CD14-positive monocyte (primary cell): ENCODE measurements at regions not wholly inside any gene's neighbourhood (a gene's known extent, or its start where the extent isn't known, plus 50 kb on each side); places are given as distances from the start of the nearest gene placed in this dataset.

Source experiments
- DNase-seq, 3 donors: peaks; one replicate each; pipeline ENCODE4 v3.0.0-alpha.2; 2011 to 2022
- H2AFZ ChIP-seq: 2 replicates; pipeline ENCODE4 v1.6.0; 2012; ENCODE audit warnings: mild to moderate bottlenecking, low read depth, low read length, inconsistent platforms; ENCODE audit not compliant: insufficient read depth, poor library complexity, severe bottlenecking
- H3K27ac ChIP-seq, 2 donors: 1 replicate in 1 of 2; 2 replicates in 1 of 2; pipeline ENCODE4 v1.5.1; 2012 to 2013; ENCODE audit warnings: low read length in 2 of 2, control low read depth in 1 of 2, inconsistent platforms in 1 of 2, low read depth in 1 of 2, mild to moderate bottlenecking in 1 of 2
- H3K27me3 ChIP-seq, 2 donors: one replicate each; pipeline versions ENCODE4 v1.6.0 to v1.6.1; 2011 to 2013; ENCODE audit warnings: low read length in 2 of 2; ENCODE audit not compliant: control insufficient read depth in 2 of 2, insufficient read depth in 2 of 2
- H3K36me3 ChIP-seq, 2 donors: replicated peaks in 1 of 2; 1 replicate in 1 of 2; 2 replicates in 1 of 2; pipeline versions ENCODE4 v1.5.1 to v1.6.1; 2012 to 2013; ENCODE audit warnings: low read length in 2 of 2, control low read depth in 1 of 2, inconsistent platforms in 1 of 2, mild to moderate bottlenecking in 1 of 2; ENCODE audit not compliant: insufficient read depth in 2 of 2, control insufficient read depth in 1 of 2
- H3K4me1 ChIP-seq, 2 donors: 1 replicate in 1 of 2; 2 replicates in 1 of 2; pipeline versions ENCODE4 v1.5.1 to v1.6.1; 2012 to 2013; ENCODE audit warnings: low read length in 2 of 2, control low read depth in 1 of 2, inconsistent platforms in 1 of 2, mild to moderate bottlenecking in 1 of 2, moderate library complexity in 1 of 2; ENCODE audit not compliant: insufficient read depth in 2 of 2, control insufficient read depth in 1 of 2
- H3K4me2 ChIP-seq: replicated peaks from 2 replicates; pipeline ENCODE3; 2012; ENCODE audit warnings: low read length, moderate library complexity, mild to moderate bottlenecking; ENCODE audit not compliant: poor library complexity, severe bottlenecking; ENCODE audit errors: extremely low read depth
- H3K4me3 ChIP-seq, 3 experiments: fragments of 200-600 bp in 1 of 3; sonication (generic) in 1 of 3; replicated peaks in 1 of 3; 1 replicate in 2 of 3; 2 replicates in 1 of 3; pipeline ENCODE4 v1.5.1; 2011 to 2013; ENCODE audit warnings: low read length in 3 of 3, mild to moderate bottlenecking in 3 of 3, control low read depth in 2 of 3, low read depth in 2 of 3, inconsistent platforms in 1 of 3, moderate library complexity in 1 of 3
- H3K79me2 ChIP-seq: 2 replicates; pipeline ENCODE4 v1.6.0; 2012; ENCODE audit warnings: mild to moderate bottlenecking, control low read depth, inconsistent platforms, low read length, moderate library complexity; ENCODE audit not compliant: insufficient read depth
- H3K9ac ChIP-seq: 2 replicates; pipeline ENCODE4 v1.6.0; 2017; ENCODE audit warnings: low read length, mild to moderate bottlenecking; ENCODE audit not compliant: insufficient read depth, poor library complexity, severe bottlenecking
- H3K9me3 ChIP-seq, 2 donors: replicated peaks in 1 of 2; 1 replicate in 1 of 2; 2 replicates in 1 of 2; pipeline versions ENCODE4 v1.5.1 to v1.6.1; 2012 to 2013; ENCODE audit warnings: low read length in 2 of 2, control low read depth in 1 of 2; ENCODE audit not compliant: control insufficient read depth in 1 of 2, insufficient read depth in 1 of 2
- H4K20me1 ChIP-seq: 2 replicates; pipeline ENCODE4 v1.6.0; 2012; ENCODE audit warnings: mild to moderate bottlenecking, low read length, control low read depth, moderate library complexity; ENCODE audit not compliant: insufficient read depth
- H3K27ac Mint-ChIP-seq, 7 donors: one replicate each; pipeline ENCODE4 v1.8.0; 2020; ENCODE audit warnings: mild to moderate bottlenecking in 7 of 7, mixed read lengths in 7 of 7, moderate library complexity in 6 of 7, inconsistent platforms in 2 of 7
- H3K27me3 Mint-ChIP-seq, 3 donors: one replicate each; pipeline ENCODE4 v1.8.0; 2021 to 2022; ENCODE audit warnings: low read depth in 3 of 3, mild to moderate bottlenecking in 3 of 3, mixed read lengths in 3 of 3, moderate library complexity in 3 of 3, inconsistent platforms in 1 of 3
- H3K36me3 Mint-ChIP-seq, 2 donors: one replicate each; pipeline ENCODE4 v1.8.0; 2020; ENCODE audit warnings: mixed read lengths in 2 of 2, inconsistent platforms in 1 of 2, mild to moderate bottlenecking in 1 of 2
- H3K4me1 Mint-ChIP-seq: one replicate; pipeline ENCODE4 v1.8.0; 2020; ENCODE audit warnings: mild to moderate bottlenecking, mixed read lengths
- H3K4me3 Mint-ChIP-seq, 2 donors: one replicate each; pipeline ENCODE4 v1.8.0; 2020; ENCODE audit warnings: mild to moderate bottlenecking in 2 of 2, mixed read lengths in 2 of 2, moderate library complexity in 1 of 2
- H3K9me3 Mint-ChIP-seq, 7 donors: one replicate each; pipeline ENCODE4 v1.8.0; 2020 to 2022; ENCODE audit warnings: mixed read lengths in 7 of 7, mild to moderate bottlenecking in 6 of 7, moderate library complexity in 6 of 7, inconsistent platforms in 2 of 7
- CTCF ChIP-seq: fragments of 200-600 bp; IDR thresholded peaks from one replicate; pipeline ENCODE4 v1.8.0; 2022; ENCODE audit warnings: antibody characterized with exemption, mild to moderate bottlenecking
- WGBS: methylation state at CpG from one replicate; pipeline ENCODE4 v1.1.5; 2013; ENCODE audit warnings: missing lambda C conversion rate; ENCODE audit not compliant: insufficient coverage; 5-methylcytosine and 5-hydroxymethylcytosine counted together
- intact Hi-C, 2 donors: fragments of 100-400 bp; cut with micrococcal nuclease; formaldehyde crosslinking; loops; one replicate each; pipeline versions ENCODE4 v1.15.0 to v1.15.1; 2023

GRCh38 chr9:106449336-106449927, 413.5 kb upstream of the ZNF462 start:
- Histone ChIP-seq H3K79me2 (no peaks in the 10 kb centered on the region), H3K36me3 (no peaks in the 10 kb centered on the region), H3K27ac (no peak overlapping the region), H2AFZ (no peak overlapping the region), H3K4me2 (no peak overlapping the region), H3K4me3 (no peak overlapping the region), H3K4me1 (no peaks in the 10 kb centered on the region), H4K20me1 (no peaks in the 10 kb centered on the region), H3K9me3 (no peaks in the 10 kb centered on the region), H3K9ac (no peak overlapping the region), H3K27me3 (no peaks in the 10 kb centered on the region)
- Mint-ChIP-seq H3K4me1 (no peaks in the 10 kb centered on the region), H3K36me3 (no peaks in the 10 kb centered on the region), H3K9me3 (peaks cover 0 to 6% (median 4%) of the 10 kb centered on the region in 7 donors), H3K27me3 (no peaks in the 10 kb centered on the region), H3K4me3 (no peak overlapping the region), H3K27ac (no peak overlapping the region)
- intact Hi-C loops: no loop called here
- 96% methylated on average over 3 of the region's 4 CpGs for WGBS
- no peak for TF ChIP-seq CTCF
- DNase-seq: no peak

- H2AFZ ChIP-seq: no peak overlapping the region
- Mint-ChIP-seq H3K27me3 (no peaks in the 10 kb centered on the region), H3K36me3 (no peaks in the 10 kb centered on the region), H3K4me1 (no peaks in the 10 kb centered on the region), H3K27ac (no peak overlapping the region), H3K9me3 (peaks cover 0 to 8% (median 6%) of the 10 kb centered on the region in 7 donors), H3K4me3 (no peak overlapping the region)
- H3K4me1 ChIP-seq: no peaks in the 10 kb centered on the region
- no peak overlapping the region for H3K4me2 ChIP-seq
- no peak overlapping the region for H3K4me3 ChIP-seq
- no peak for TF ChIP-seq CTCF
- no peaks in the 10 kb centered on the region for H4K20me1 ChIP-seq
- H3K27ac ChIP-seq: no peak overlapping the region
- no peaks in the 10 kb centered on the region for H3K9me3 ChIP-seq
- H3K79me2 ChIP-seq: no peaks in the 10 kb centered on the region
- intact Hi-C loops: no loop called here
- no peaks in the 10 kb centered on the region for H3K36me3 ChIP-seq
- H3K27me3 ChIP-seq: no peaks in the 10 kb centered on the region
- no peak for DNase-seq
- no peak overlapping the region for H3K9ac ChIP-seq
These were observed 412.4 kb upstream of the ZNF462 start for GRCh38 chr9:106450549-106450948.
